AG10803 (cell line): ENCODE measurements at regions not wholly inside any gene's neighbourhood (a gene's known extent, or its start where the extent isn't known, plus 50 kb on each side); places are given as distances from the start of the nearest gene placed in this dataset.

ENCODE experiments used
- DNase-seq: peaks from one replicate; pipeline ENCODE4 v3.0.0; 2010; ENCODE audit warnings: low read depth
- H3K4me3 ChIP-seq: 2 replicates; pipeline ENCODE4 v1.5.1; 2011; ENCODE audit warnings: mild to moderate bottlenecking, low read length, control low read depth
- TF ChIP-seq, protein P1 (sequence below): conservative IDR thresholded peaks from 2 replicates; pipeline ENCODE4 v1.5.1; 2011; ENCODE audit warnings: mild to moderate bottlenecking, low read length, control low read depth, inconsistent platforms

DNA sequence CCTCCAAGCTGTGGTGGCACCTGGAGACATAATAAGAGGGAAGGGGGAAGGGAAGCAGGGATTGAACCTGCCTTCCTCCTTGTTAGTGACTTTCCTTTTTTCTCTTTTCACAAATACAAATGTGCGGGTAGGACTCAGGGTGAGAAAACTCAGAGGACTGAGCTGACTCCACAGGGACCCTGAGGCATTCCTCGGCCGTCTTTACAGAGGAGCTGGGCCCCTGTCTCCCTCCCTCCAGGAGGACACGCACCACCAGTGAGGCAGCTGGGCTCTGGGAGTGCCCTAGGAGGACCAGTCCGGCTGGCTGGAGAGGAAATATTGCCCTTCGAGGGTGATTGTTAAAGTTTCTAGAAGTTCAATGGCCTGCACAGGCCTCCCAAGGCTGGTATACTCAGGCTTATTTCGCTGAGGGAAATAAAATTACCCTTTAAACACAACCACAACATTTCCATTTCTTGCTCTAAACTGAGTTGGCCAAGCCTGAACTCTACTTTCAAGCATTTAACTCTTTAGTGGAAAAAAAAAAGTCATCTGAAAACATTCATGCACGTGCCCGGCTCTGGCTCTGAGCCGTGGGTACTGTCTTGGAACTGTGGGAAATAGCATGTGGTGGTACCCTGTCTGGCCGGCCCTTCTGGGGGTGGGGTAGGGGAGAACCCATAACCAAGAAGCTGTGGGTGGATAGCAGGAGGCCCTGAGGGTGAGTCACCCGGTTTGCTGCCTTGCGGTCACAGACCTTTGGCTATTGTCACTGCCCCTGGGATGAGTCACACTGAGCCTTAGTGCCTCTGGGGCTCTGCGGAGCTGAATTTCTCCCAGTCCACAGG is 116.0 kb downstream of the COPS8 start:
- TF ChIP-seq, protein P1, sequence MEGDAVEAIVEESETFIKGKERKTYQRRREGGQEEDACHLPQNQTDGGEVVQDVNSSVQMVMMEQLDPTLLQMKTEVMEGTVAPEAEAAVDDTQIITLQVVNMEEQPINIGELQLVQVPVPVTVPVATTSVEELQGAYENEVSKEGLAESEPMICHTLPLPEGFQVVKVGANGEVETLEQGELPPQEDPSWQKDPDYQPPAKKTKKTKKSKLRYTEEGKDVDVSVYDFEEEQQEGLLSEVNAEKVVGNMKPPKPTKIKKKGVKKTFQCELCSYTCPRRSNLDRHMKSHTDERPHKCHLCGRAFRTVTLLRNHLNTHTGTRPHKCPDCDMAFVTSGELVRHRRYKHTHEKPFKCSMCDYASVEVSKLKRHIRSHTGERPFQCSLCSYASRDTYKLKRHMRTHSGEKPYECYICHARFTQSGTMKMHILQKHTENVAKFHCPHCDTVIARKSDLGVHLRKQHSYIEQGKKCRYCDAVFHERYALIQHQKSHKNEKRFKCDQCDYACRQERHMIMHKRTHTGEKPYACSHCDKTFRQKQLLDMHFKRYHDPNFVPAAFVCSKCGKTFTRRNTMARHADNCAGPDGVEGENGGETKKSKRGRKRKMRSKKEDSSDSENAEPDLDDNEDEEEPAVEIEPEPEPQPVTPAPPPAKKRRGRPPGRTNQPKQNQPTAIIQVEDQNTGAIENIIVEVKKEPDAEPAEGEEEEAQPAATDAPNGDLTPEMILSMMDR, result no peak
- H3K4me3 ChIP-seq, result no peak overlapping the region
- DNase-seq, result peak; percentile 86

DNA sequence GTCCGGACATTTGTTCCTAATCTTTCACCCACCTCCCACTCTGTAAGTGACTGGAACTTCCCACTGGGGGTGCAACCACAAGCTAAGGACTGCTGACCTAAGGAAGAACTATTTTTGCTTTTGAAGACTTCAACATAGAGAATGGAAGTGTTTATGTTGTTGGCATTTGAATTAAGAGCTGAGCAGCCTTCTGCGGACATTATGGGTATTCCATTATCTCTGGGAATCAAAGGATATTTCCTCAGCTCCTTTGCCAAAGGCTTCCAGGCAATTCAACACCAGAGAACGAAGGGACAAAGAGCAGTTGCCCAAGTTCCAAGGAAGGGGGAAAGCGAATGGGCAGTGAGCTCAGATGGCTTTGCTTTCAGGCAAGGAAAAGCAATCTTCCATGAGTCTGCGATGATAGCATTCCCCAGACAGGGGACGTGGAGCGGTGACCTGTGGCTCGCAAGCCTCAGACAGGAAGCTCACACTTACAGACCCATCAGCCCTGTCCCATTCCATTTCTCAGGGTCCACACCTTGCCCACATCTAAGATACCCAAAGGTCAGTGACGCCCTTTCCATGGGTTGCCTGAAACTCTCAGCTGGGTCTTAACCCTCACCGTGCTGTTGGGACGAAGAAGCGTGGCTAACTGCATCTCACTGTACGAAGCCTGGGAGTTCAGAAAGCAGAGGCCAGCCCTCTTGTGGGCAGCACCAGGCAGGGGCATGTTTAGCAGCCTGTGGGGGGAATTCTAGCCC is 116.8 kb downstream of the COPS8 start:
- TF ChIP-seq, protein P1, result no peak
- DNase-seq, result peak; percentile 41
- H3K4me3 ChIP-seq, result no peak overlapping the region

DNA sequence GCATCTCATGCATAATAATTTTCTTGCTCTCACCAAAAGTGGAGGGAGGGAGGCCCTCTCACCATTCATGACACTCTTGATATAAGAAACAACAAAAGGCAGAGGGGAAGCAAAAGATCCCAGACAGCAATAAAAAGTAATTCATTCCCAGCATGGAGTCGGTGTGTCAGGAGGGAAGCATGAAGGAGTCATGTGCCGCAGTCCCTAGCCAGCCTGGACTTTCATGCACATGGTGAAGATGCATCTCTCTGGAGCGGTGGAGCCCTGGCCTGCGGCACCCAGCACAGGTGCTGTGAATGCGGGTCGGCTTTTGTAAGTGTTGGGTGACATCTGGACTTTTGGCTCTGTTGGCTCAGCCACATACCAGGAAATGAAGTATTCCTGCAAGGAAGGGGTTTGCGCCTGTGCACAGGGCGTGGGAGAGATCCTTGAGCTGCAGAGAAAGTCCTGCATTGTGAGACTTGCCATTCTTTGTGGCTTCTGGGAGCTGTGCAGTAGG is 119.4 kb downstream of the COPS8 start:
- TF ChIP-seq, protein P1, result no peak
- H3K4me3 ChIP-seq, result no peak overlapping the region
- peak; percentile 60 for DNase-seq

DNA sequence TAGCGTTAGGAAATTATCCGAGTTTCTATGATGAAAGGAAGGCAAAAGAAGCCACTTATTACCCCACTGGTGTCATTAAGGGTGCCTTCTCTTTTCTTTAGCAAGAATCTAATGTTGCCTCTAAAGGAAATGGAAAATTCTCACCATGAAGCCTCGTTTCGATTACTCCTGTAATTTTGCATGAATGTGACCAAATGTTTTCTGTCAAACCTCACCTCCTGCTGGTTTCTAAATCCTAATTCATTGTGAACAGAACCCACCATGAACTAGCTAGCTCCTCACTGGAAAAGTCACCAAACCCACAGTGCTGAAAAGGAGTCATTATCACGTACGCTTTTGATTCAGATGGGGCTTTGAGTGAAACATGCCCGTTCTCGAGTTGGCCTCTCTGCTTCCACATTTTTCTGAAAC is 119.9 kb downstream of the COPS8 start:
- no peak for DNase-seq
- TF ChIP-seq, protein P1, result no peak
- no peak overlapping the region for H3K4me3 ChIP-seq

DNA sequence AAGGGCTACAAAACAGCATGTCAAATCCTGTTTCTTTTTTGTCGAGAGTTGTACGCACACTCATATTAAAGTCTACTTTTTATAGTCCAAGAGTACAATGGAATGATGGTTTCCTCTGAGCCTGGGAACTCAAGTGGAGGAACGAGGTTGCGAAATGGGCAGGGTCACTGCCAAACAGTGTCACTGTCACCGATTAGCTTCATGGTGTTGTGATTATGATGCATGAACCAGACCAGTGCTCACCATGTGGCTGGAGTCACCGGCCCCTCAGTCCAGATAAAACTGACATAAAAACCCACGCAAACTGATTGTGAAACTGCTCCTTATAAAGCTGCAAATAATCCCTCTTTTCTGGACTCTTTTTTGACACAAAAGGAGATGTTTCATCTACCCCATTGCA is 122.0 kb downstream of the COPS8 start:
- H3K4me3 ChIP-seq, result peak overlapping the region; percentile 26
- TF ChIP-seq, protein P1, result no peak
- peak; percentile 96 for DNase-seq

DNA sequence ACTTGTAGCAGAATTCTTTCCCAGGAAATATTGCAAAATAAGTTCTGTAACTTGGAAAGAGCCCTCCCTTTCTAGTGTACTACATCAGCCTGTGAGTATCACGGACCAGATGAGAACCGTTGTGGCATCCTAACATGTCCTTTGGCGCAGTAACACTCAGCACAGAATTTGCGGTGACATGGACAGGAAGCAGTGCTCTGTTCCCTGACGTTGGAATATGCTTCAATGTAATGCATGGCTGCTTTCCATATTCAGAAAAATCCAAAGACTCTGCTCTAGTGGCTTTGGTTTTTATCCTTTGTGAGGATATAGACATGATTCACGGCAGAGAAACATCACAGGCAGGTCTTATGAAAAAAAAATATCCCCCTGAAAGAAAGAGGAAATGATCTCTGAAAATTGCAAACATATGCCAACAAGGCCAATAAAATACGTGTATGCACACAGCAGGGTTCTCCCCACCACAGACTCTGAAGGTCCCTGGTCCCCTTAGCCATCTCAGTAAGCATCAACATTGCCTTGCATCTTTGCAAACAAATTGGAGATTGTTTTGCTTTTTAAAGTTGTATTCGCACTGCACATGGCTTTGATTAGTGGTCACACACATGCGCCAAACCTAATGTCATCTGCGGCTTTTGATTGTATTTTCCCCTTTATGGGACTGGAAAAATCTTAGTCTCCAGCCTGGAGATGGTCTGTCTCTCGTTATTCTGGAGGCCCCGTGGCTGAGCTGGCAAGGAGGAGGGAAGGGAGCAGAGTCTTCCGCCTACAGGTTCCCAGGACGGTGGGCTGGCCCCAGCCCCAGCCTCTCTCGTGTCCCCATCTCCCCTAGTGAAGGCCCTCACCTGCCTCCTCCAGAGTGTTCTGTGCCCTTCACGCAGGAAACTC is 122.9 kb downstream of the COPS8 start:
- peak; percentile 100 for DNase-seq
- TF ChIP-seq, protein P1, result no peak
- H3K4me3 ChIP-seq, result no peak overlapping the region; the same call in 1 of the 2 replicates
